GM23338 (cell line): ENCODE measurements at regions not wholly inside any gene's neighbourhood (a gene's known extent, or its start where the extent isn't known, plus 50 kb on each side); places are given as distances from the start of the nearest gene placed in this dataset.

Experiments used
- ATAC-seq: fragments of 200-7000 bp; cut with Tn5 transposase; 3 replicates; pipeline ENCODE4 v1.9.1; 2020
- DNase-seq: peaks from one replicate; pipeline ENCODE4 v3.0.0-alpha.2; 2015; ENCODE audit warnings: low spot score
- H2AFZ ChIP-seq: fragments of 200-600 bp; sonication (generic); 2 replicates; pipeline ENCODE4 v1.8.0; 2016; ENCODE audit warnings: antibody characterized with exemption, mild to moderate bottlenecking, moderate library complexity
- H3F3A ChIP-seq: fragments of 200-600 bp; sonication (generic); replicated peaks from 2 replicates; pipeline ENCODE4 v1.8.0; 2017; ENCODE audit warnings: antibody characterized with exemption, mixed run types, low read depth
- H3K27ac ChIP-seq: fragments of 200-600 bp; sonication (generic); 2 replicates; pipeline ENCODE4 v1.6.1; 2016; ENCODE audit warnings: low read depth
- H3K27me3 ChIP-seq: fragments of 200-600 bp; sonication (generic); 2 replicates; pipeline ENCODE4 v1.8.0; 2016; ENCODE audit warnings: mild to moderate bottlenecking, mixed run types, moderate library complexity; ENCODE audit not compliant: insufficient read depth
- H3K36me3 ChIP-seq: fragments of 200-600 bp; sonication (generic); 2 replicates; pipeline ENCODE4 v1.8.0; 2016; ENCODE audit warnings: mild to moderate bottlenecking; ENCODE audit not compliant: insufficient read depth
- H3K4me1 ChIP-seq: fragments of 200-600 bp; sonication (generic); 2 replicates; pipeline ENCODE4 v1.8.0; 2016; ENCODE audit warnings: mild to moderate bottlenecking, moderate library complexity; ENCODE audit not compliant: insufficient read depth
- H3K4me2 ChIP-seq: fragments of 200-600 bp; sonication (generic); 2 replicates; pipeline ENCODE4 v1.7.1; 2017; ENCODE audit warnings: mixed run types
- H3K4me3 ChIP-seq: fragments of 200-600 bp; sonication (generic); 2 replicates; pipeline ENCODE4 v1.6.1; 2016; ENCODE audit warnings: mixed run types
- H3K79me2 ChIP-seq: fragments of 200-600 bp; sonication (generic); replicated peaks from 2 replicates; pipeline ENCODE4 v1.8.0; 2017; ENCODE audit warnings: mild to moderate bottlenecking; ENCODE audit not compliant: insufficient read depth
- H3K9me2 ChIP-seq: fragments of 200-600 bp; sonication (generic); 2 replicates; pipeline ENCODE4 v1.8.0; 2017; ENCODE audit not compliant: insufficient read depth
- H4K20me1 ChIP-seq: fragments of 200-600 bp; sonication (generic); replicated peaks from 2 replicates; pipeline ENCODE4 v1.8.0; 2017; ENCODE audit warnings: mild to moderate bottlenecking; ENCODE audit not compliant: insufficient read depth
- H3K27ac Mint-ChIP-seq: 2 replicates; pipeline ENCODE4 v1.8.0; 2020; ENCODE audit warnings: inconsistent platforms, mild to moderate bottlenecking, moderate library complexity, mixed read lengths
- H3K27me3 Mint-ChIP-seq: 3 replicates; pipeline ENCODE4 v1.8.0; 2022; ENCODE audit warnings: low read depth, mild to moderate bottlenecking, moderate library complexity, mixed read lengths, inconsistent platforms; ENCODE audit not compliant: insufficient read depth, poor library complexity
- H3K36me3 Mint-ChIP-seq: 3 replicates; pipeline ENCODE4 v1.8.0; 2021; ENCODE audit warnings: low read depth, mild to moderate bottlenecking, inconsistent platforms, moderate library complexity, mixed read lengths
- H3K4me1 Mint-ChIP-seq: 3 replicates; pipeline ENCODE4 v1.8.0; 2020; ENCODE audit warnings: mild to moderate bottlenecking, inconsistent platforms, mixed read lengths
- H3K4me3 Mint-ChIP-seq: 3 replicates; pipeline ENCODE4 v1.8.0; 2021; ENCODE audit warnings: moderate library complexity, mild to moderate bottlenecking, inconsistent platforms, mixed read lengths
- H3K9me3 Mint-ChIP-seq: 3 replicates; pipeline ENCODE4 v1.8.0; 2020; ENCODE audit warnings: moderate library complexity, mild to moderate bottlenecking, inconsistent platforms, mixed read lengths
- CREB1 ChIP-seq: fragments of 250-450 bp; sonication (Bioruptor Pico); IDR thresholded peaks from 2 replicates; pipeline ENCODE4 v1.5.0; 2020; ENCODE audit warnings: low read depth, mild to moderate bottlenecking, moderate library complexity
- CTCF ChIP-seq, 2 experiments: fragments of 200-600 bp in 1 of 2; sonication (generic) in 1 of 2; conservative IDR thresholded peaks; 2 replicates each; pipeline versions ENCODE4 v1.5.1 to v1.6.1; 2016 to 2017; ENCODE audit warnings: antibody characterized with exemption in 2 of 2, low read depth in 2 of 2, mild to moderate bottlenecking in 2 of 2, moderate library complexity in 1 of 2
- ETS1 ChIP-seq: IDR thresholded peaks from 2 replicates; pipeline ENCODE4 v1.6.1; 2016; ENCODE audit warnings: antibody characterized with exemption
- EZH2 ChIP-seq: fragments of 200-600 bp; sonication (generic); IDR thresholded peaks from one replicate; pipeline ENCODE4 v1.8.0; 2017; ENCODE audit warnings: antibody characterized with exemption, mild to moderate bottlenecking, low read depth; ENCODE audit not compliant: unreplicated experiment
- EZH2phosphoT487 ChIP-seq: fragments of 200-600 bp; sonication (generic); IDR thresholded peaks from one replicate; pipeline ENCODE4 v1.8.1; 2018; ENCODE audit warnings: antibody characterized with exemption; ENCODE audit not compliant: unreplicated experiment
- JUNB ChIP-seq: IDR thresholded peaks from one replicate; pipeline ENCODE4 v1.6.1; 2016; ENCODE audit warnings: antibody characterized with exemption; ENCODE audit not compliant: unreplicated experiment
- NANOG ChIP-seq: IDR thresholded peaks from 2 replicates; pipeline ENCODE4 v1.6.1; 2016; ENCODE audit warnings: antibody characterized with exemption, borderline replicate concordance
- POLR2AphosphoS5 ChIP-seq: IDR thresholded peaks from 2 replicates; pipeline ENCODE4 v1.6.1; 2016; ENCODE audit warnings: antibody characterized with exemption, low read depth
- REST ChIP-seq: IDR thresholded peaks from one replicate; pipeline ENCODE4 v1.6.1; 2018; ENCODE audit warnings: antibody characterized with exemption; ENCODE audit not compliant: unreplicated experiment
- STAT1 ChIP-seq: IDR thresholded peaks from one replicate; pipeline ENCODE4 v1.6.1; 2016; ENCODE audit warnings: antibody characterized with exemption; ENCODE audit not compliant: unreplicated experiment
- ZNF114 ChIP-seq: fragments of 250-450 bp; sonication (Bioruptor Pico); IDR thresholded peaks from 2 replicates; pipeline ENCODE4 v1.5.0; 2020; ENCODE audit warnings: mild to moderate bottlenecking, moderate library complexity
- ZNF331 ChIP-seq: fragments of 250-450 bp; sonication (Bioruptor Pico); IDR thresholded peaks from 2 replicates; pipeline ENCODE4 v1.5.0; 2020; ENCODE audit warnings: low read depth, mild to moderate bottlenecking, moderate library complexity
- ZNF462 ChIP-seq: fragments of 250-450 bp; sonication (Bioruptor Pico); IDR thresholded peaks from 2 replicates; pipeline ENCODE4 v1.5.0; 2020; ENCODE audit warnings: mild to moderate bottlenecking, moderate library complexity

- Histone ChIP-seq H3K4me2 (no peak overlapping the region), H3F3A (no peaks in the 10 kb centered on the region), H3K36me3 (no peaks in the 10 kb centered on the region), H4K20me1 (no peaks in the 10 kb centered on the region), H2AFZ (no peak overlapping the region), H3K4me3 (no peak overlapping the region), H3K79me2 (no peaks in the 10 kb centered on the region), H3K4me1 (no peaks in the 10 kb centered on the region), H3K9me2 (peaks cover 2% of the 10 kb centered on the region; the same call in 1 of the 2 replicates), H3K27me3 (no peaks in the 10 kb centered on the region), H3K27ac (no peak overlapping the region)
- H3K27me3 Mint-ChIP-seq = no peaks in the 10 kb centered on the region
- ATAC-seq (no peak), DNase-seq (no peak)
- no peaks in the 10 kb centered on the region for H3K36me3 Mint-ChIP-seq
- TF ChIP-seq ZNF462 (CRISPR knock-in tag) = no peak
- TF ChIP-seq ZNF114 = no peak
- TF ChIP-seq ETS1 = no peak
- TF ChIP-seq EZH2phosphoT487 = no peak
- TF ChIP-seq JUNB = no peak
- TF ChIP-seq CREB1 = no peak
- no peak for TF ChIP-seq POLR2AphosphoS5
- no peak for TF ChIP-seq STAT1
- no peak for TF ChIP-seq NANOG
- TF ChIP-seq CTCF (conservative IDR thresholded peaks at IDR 0.05; ENCODE audit: low read depth in 2 of 2) = no peak
- TF ChIP-seq REST = no peak
- no peak for TF ChIP-seq EZH2
- no peak for TF ChIP-seq ZNF331 (CRISPR knock-in tag)
- H3K9me3 Mint-ChIP-seq = peaks cover 2% of the 10 kb centered on the region; the same call in 2 of the 3 replicates
- H3K27ac Mint-ChIP-seq = no peak overlapping the region
- no peaks in the 10 kb centered on the region; the same call in 2 of the 3 replicates for H3K4me1 Mint-ChIP-seq
- no peak overlapping the region for H3K4me3 Mint-ChIP-seq
These were observed 237.9 kb downstream of the HLX start for GRCh38 chr1:221117133-221117532.
